NT2/D1 (cell line): ENCODE measurements at regions not wholly inside any gene's neighbourhood (a gene's known extent, or its start where the extent isn't known, plus 50 kb on each side); places are given as distances from the start of the nearest gene placed in this dataset.

ENCODE experiments used
- DNase-seq: peaks from one replicate; pipeline ENCODE4 v3.0.0-alpha.2; 2011; ENCODE audit warnings: low read depth, low spot score
- H3K27me3 ChIP-seq: 2 replicates; pipeline ENCODE4 v1.6.0; 2011; ENCODE audit warnings: mild to moderate bottlenecking; ENCODE audit not compliant: insufficient read length, insufficient read depth
- H3K36me3 ChIP-seq: 2 replicates; pipeline ENCODE4 v1.6.1; 2011; ENCODE audit warnings: mild to moderate bottlenecking, low read length, mixed read lengths; ENCODE audit not compliant: insufficient read depth, insufficient read length
- H3K4me1 ChIP-seq: 2 replicates; pipeline ENCODE4 v1.5.1; 2011; ENCODE audit not compliant: insufficient read depth, insufficient read length
- H3K4me3 ChIP-seq: 2 replicates; pipeline ENCODE4 v1.5.1; 2011; ENCODE audit warnings: low read depth; ENCODE audit not compliant: insufficient read length
- H3K9ac ChIP-seq: 2 replicates; pipeline ENCODE4 v1.6.0; 2011; ENCODE audit warnings: low read depth; ENCODE audit not compliant: insufficient read length
- H3K9me3 ChIP-seq: 2 replicates; pipeline ENCODE4 v1.5.1; 2011; ENCODE audit warnings: mild to moderate bottlenecking, low read length; ENCODE audit not compliant: insufficient read depth
- SUZ12 ChIP-seq: IDR thresholded peaks from 2 replicates; pipeline ENCODE4 v1.6.1; 2011; ENCODE audit not compliant: insufficient read length, insufficient read depth; ENCODE audit errors: extremely low read depth
- YY1 ChIP-seq: IDR thresholded peaks from 2 replicates; pipeline ENCODE4 v1.6.1; 2011; ENCODE audit not compliant: insufficient read length, insufficient read depth
- ZNF274 ChIP-seq: IDR thresholded peaks from 2 replicates; pipeline ENCODE4 v1.6.1; 2011; ENCODE audit warnings: mild to moderate bottlenecking, low read depth, low read length

DNA sequence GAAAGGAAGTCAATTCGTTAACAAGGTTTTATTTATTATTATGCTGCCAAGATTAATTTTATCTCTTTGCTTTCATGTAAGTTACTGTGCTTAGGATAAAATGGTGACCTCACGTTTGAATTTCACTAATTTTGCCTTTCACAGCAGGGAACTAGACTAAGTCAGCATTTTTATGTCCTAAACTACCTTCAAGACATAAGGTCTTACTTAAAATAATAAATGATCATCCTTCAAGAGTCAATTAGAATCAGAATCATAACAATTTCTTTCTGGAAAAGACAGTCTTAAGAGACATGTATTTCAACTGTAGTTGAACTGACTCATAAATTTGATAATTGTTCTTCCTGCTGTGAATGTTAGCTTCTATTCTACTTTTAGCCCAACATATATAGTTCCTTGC is 893.8 kb downstream of the KCNJ2 start:
- no peaks in the 10 kb centered on the region for H3K36me3 ChIP-seq
- H3K27me3 ChIP-seq: no peaks in the 10 kb centered on the region
- no peak overlapping the region for H3K4me3 ChIP-seq
- no peak for DNase-seq
- H3K9me3 ChIP-seq: no peaks in the 10 kb centered on the region
- TF ChIP-seq SUZ12 (no peak), ZNF274 (no peak), YY1 (no peak)
- H3K9ac ChIP-seq: no peak overlapping the region
- H3K4me1 ChIP-seq: no peaks in the 10 kb centered on the region

GRCh38 chr17:71063559-71063958 is 894.2 kb downstream of the KCNJ2 start:
- TF ChIP-seq YY1 (no peak), ZNF274 (no peak), SUZ12 (no peak)
- no peak for DNase-seq
- no peak overlapping the region for H3K9ac ChIP-seq

DNA sequence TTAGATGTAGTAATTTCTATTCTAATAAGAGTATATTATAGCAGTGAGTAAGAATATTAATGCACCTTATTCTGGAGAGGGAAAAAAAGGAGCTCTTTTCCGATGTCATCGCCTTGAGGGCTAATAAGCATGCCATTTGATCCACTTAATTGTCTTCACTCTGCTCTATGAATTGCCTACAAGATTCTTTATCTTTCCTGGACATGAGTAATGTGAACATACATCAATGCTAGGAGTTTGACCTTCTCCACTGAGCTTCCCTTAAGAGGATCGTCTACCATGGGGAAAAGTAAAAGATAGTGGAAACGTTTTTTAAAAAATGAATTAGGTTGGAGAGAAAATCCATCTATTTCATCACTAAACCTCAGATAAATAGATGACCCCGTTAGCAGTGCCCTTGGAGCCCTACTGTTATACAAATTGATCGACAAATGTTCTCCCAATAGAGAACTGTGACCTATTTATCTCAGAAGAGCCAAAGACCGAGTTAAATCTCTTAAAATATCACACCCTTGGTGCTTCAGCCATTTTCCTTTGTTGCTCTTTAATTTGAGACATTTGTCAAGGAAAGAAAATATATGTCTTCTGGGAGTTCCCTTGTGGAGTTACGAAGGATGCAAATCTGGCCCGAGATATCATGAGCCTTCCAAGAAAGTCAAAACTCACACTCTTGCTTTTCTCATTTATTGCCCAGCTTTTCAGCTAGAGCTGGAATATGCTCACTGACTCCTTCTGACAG is 898.5 kb downstream of the KCNJ2 start:
- Histone ChIP-seq H3K4me1 (no peaks in the 10 kb centered on the region), H3K27me3 (no peaks in the 10 kb centered on the region), H3K4me3 (no peak overlapping the region), H3K36me3 (no peaks in the 10 kb centered on the region), H3K9me3 (no peaks in the 10 kb centered on the region), H3K9ac (no peak overlapping the region)
- TF ChIP-seq YY1: no peak
- no peak for TF ChIP-seq ZNF274
- no peak for TF ChIP-seq SUZ12
- DNase-seq: no peak

More at GRCh38 chr17:71063559-71063958, 894.2 kb downstream of the KCNJ2 start:
- no peaks in the 10 kb centered on the region for H3K4me1 ChIP-seq
- H3K27me3 ChIP-seq: no peaks in the 10 kb centered on the region
- no peak overlapping the region for H3K4me3 ChIP-seq
- H3K36me3 ChIP-seq: no peaks in the 10 kb centered on the region
- no peaks in the 10 kb centered on the region for H3K9me3 ChIP-seq

GRCh38 chr17:71068408-71068750 is 899.0 kb downstream of the KCNJ2 start:
- H3K27me3 ChIP-seq: no peaks in the 10 kb centered on the region
- no peaks in the 10 kb centered on the region for H3K4me1 ChIP-seq
- TF ChIP-seq ZNF274 (no peak), YY1 (no peak), SUZ12 (no peak)
- H3K36me3 ChIP-seq: no peaks in the 10 kb centered on the region
- H3K9me3 ChIP-seq: no peaks in the 10 kb centered on the region
- H3K9ac ChIP-seq: no peak overlapping the region
- no peak for DNase-seq
- H3K4me3 ChIP-seq: no peak overlapping the region

- Histone ChIP-seq H3K27me3 (no peaks in the 10 kb centered on the region), H3K36me3 (no peaks in the 10 kb centered on the region), H3K4me3 (no peak overlapping the region), H3K9me3 (no peaks in the 10 kb centered on the region), H3K4me1 (no peaks in the 10 kb centered on the region), H3K9ac (no peak overlapping the region)
- DNase-seq: no peak
- TF ChIP-seq YY1 (no peak), SUZ12 (no peak), ZNF274 (no peak)
Measured at GRCh38 chr17:71071041-71071440, 901.7 kb downstream of the KCNJ2 start.

DNA sequence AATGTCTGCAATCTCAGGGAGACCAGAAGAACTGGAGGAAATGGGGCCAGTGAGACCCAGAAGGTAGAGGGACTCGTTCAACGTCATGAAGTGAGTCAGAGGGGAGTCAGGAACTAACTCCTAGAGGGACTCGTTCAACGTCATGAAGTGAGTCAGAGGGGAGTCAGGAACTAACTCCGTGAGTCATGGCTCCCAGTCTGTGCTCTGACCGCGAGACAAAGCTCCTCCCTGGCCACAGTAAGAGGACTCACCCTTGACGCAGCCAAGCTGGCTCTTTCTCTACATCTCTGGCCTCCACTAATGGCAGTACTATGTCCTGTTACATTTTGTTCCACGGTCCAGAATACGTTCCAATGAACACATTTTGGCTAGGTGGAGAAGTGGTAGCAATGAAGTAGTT is 902.5 kb downstream of the KCNJ2 start:
- Histone ChIP-seq H3K9ac (no peak overlapping the region), H3K4me3 (no peak overlapping the region), H3K9me3 (no peaks in the 10 kb centered on the region), H3K27me3 (no peaks in the 10 kb centered on the region), H3K36me3 (no peaks in the 10 kb centered on the region), H3K4me1 (no peaks in the 10 kb centered on the region)
- TF ChIP-seq SUZ12 (no peak), ZNF274 (no peak), YY1 (no peak)
- DNase-seq: no peak

DNA sequence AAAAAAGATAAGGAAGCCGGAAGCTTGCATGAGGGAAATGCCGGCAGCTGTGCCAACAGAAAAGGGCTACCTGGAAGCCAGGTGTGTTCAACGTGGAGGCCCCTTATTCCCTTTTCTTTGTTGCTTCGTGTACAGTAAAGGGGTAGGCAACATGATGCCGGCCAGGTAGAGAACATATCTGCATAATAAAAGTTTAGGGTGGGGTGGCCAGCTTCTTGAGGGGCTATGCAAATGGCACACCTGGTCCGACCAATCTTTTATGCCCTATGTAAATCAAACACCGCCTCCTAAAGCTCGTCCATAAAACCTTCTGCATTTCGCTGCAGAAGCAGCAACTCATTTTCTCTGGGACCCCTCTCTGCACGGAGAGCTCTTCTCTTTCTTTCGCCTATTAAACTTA is 911.6 kb downstream of the KCNJ2 start:
- no peak overlapping the region for H3K4me3 ChIP-seq
- no peak for DNase-seq
- no peak overlapping the region for H3K9ac ChIP-seq
- H3K4me1 ChIP-seq: no peaks in the 10 kb centered on the region
- H3K27me3 ChIP-seq: no peaks in the 10 kb centered on the region
- no peak for TF ChIP-seq SUZ12
- no peak for TF ChIP-seq ZNF274
- H3K36me3 ChIP-seq: no peaks in the 10 kb centered on the region
- H3K9me3 ChIP-seq: no peaks in the 10 kb centered on the region

DNA sequence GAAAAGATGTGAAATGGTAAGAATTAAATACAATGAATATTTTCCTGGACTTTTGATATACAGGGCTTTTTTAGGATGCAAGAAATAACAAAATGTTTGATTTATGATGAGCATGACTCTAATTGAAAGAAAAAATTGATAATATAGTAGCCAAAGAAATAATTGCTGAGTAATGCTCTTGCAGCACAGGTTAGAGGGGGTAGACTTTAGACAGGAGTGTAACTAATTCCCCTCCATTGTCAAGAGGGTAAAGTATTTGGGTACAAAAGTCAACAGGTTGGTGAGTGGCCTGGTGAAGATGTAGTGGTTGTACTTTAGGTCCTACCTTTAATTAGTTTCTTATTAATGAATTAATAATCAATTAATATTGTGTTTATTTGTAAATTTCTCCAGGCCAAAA is 912.3 kb downstream of the KCNJ2 start:
- Histone ChIP-seq H3K27me3 (no peaks in the 10 kb centered on the region), H3K36me3 (no peaks in the 10 kb centered on the region), H3K9ac (no peak overlapping the region), H3K9me3 (no peaks in the 10 kb centered on the region), H3K4me3 (no peak overlapping the region), H3K4me1 (no peaks in the 10 kb centered on the region)
- no peak for TF ChIP-seq ZNF274
- no peak for TF ChIP-seq YY1
- TF ChIP-seq SUZ12: no peak
- DNase-seq: no peak
